ENCODE measurements at regions not wholly inside any gene's neighbourhood (a gene's known extent, or its start where the extent isn't known, plus 50 kb on each side); places are given as distances from the start of the nearest gene placed in this dataset.

DNA sequence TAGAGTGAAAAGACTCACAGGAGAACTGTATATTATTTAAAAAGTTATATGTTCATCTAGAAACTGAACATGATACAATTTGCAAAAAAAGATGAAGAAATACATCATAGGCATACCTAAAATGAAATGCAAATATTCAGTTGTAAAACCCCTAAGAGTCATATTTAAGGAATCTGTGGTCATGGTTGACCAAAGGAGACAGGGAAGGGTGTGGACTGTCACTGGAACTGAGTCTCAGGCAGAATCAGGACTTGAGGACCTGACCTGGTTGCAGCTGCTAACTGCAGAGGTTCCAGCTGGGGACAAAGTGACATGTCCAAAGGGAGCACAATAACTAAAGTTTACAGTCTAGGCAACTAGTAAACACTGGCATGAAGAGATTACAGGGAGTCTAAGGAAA, 211.3 kb upstream of the RAG2 start:
- no peak for DNase-seq

DNA sequence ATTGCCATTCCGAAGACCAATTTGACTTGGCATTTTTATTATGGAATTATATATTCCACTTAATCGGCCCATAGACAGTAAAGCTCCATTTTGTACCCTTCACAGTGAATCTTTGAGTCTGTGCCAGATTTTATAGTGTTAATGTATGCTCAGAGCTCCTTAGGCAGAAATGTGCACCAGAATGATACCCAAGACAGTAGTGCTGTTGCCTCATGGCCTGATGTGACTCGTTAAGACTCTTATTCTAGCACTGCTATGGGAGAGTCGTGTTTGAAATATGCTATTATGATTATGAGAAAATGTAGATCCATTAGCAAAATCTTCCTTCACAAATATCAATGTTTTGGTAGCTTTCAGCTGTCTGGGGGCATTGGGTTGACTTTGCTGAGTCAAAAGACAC, 209.8 kb upstream of the RAG2 start:
- no peak for DNase-seq

DNA sequence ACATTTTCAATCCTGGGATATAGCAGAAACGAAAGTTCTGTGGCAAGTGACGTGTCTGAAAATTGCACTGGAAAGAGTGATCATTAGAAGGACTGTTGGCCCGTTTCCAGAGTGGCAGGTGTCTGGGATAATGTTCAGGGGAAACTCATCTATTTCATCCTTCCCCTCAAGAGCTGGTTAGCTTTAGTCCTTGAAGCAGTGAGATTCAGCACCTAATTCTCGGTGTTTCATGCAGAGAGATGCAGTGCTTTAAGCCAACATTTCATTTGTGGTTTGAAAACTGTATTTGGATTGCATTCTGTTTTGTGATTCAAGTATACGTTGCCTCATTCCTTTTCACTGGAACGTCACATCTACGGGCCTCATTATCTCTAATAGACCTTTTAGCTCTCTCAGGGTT, 205.0 kb upstream of the RAG2 start:
- DNase-seq = peak; percentile 19

DNA sequence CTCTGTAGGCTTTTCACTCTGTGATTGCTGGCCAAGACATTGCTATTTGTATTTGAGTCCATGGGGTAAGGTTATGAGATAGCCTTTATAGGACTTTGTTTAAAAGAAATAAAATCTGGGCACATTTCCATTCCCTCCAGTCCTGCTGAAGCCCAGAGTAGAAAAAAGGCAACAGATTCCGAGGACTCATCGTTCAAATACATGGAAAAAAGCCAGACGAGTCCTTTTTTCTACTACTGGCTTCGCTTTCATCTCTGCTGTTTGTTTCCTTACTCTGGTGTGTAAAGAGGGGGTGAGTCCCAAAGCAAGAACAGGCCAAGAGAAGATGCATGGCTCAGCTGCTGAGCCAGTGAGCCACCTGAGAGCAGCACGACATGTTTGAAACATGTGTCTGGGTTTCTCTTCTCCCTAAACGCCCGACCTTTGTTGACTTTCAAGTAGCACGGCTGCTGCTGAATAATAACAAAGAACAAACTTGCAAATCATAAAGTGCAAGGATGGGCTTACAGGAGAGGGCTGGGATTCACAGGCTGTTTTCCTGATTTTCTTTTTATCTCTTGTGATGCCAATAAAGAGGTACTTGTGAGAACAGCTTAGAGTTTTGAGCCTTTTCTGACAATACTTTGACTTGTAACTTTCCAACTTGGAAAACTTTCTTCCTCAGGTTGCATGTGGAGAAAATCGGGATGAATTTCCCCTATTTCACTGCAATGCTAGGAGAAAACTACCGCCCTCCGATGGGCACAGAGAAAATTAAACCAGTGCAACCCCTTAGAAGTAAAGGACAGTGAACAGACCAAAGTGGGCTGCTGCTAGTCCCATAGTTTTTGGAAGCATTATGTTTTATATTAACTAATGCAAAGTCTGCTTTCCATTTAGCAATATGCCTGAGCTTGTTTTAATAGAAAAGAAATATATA, 195.2 kb upstream of the RAG2 start:
- DNase-seq = no peak

DNA sequence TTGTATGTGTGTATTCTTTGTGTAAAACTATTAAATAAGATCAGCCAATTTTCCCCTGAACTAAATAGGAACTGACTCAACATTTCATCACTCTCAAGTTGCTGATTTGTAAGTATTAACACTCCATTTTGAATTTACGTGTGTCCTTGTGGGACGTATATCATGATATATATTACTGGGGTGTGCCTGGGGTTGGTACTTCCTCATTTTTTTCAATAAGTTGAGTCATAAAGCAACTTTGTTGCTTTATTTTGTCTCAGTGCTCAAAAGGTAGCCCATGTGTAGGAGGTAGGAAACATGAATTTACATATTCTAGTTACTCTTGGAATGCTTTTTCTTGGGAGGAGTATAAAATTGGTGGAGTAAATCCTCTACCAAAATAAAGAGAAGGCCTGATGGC, 193.9 kb upstream of the RAG2 start:
- no peak for DNase-seq

DNA sequence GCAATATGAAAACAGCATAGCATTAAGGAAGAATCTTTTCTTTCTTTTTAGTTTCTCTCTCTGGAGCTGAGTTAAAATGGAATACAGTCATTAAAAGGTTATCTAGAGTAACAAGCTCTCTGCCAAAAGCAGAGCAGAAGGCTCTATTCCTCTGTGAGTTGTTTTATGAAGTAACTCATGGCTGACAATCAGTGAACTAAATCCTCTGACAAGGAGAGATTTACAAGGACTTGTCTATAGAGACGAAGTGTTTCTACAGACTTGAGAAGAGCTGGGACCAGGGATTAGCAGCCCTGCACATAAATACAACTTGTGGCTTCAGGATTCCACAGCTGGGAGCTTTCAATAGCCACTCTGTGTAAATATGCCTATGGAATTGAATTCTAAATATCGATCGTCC, 192.5 kb upstream of the RAG2 start:
- no peak for DNase-seq

DNA sequence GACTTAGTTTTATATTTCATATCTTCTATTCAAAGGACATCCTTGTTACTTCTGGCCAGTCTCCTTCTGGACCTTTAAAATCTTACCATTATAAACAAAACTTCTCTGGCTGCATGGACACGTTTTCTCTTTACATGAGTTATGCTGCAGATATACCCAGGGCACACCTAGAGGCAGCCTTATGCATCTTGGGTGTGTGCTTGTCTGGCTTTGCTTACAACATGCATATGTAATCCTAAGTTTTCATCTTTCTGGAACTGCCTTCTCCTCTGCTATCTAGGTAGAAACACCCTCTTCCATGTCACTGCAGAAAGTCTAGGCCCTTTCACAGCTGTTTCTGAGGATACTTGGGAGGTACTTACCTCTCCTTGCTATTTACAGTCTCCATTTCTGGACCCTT, 185.8 kb upstream of the RAG2 start:
- no peak for DNase-seq

DNA sequence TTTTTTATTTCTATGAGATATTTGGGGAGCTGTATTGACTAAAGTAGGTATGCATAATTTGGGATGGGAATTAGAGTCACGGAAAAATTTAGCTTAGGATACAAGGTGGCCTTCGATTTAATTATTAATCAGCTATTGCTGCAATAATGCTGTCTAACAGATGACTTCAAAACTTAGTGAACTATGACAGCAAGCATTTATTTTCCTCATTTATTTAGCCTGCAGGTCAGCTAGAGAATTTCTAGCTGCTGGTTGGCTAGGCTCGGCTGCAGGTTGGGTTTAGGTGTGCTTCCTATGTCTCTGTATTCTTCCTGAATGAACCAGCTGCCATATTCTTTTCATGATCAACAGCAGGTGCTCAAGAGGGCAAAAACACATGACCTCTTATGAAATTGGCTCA, 181.8 kb upstream of the RAG2 start:
- DNase-seq = no peak

DNA sequence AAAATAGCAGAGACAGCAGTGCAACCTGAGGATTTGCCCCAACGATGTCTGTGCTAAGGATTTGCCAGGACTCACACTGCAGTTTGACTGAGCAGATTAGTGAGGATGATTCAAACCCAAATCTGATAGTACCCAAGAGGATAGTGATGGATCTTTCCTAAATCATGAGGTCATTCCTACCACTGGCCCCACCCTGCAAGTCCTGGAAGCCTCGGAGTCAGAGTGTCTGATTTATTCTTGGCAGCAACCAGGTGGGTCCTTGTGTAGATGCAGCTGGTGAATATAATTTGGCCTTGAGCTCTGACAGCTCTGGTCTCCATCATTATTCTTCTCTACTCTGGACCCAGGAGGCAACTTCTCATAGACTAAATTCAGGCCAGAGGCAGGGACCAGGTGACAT, 179.3 kb upstream of the RAG2 start:
- DNase-seq = no peak

DNA sequence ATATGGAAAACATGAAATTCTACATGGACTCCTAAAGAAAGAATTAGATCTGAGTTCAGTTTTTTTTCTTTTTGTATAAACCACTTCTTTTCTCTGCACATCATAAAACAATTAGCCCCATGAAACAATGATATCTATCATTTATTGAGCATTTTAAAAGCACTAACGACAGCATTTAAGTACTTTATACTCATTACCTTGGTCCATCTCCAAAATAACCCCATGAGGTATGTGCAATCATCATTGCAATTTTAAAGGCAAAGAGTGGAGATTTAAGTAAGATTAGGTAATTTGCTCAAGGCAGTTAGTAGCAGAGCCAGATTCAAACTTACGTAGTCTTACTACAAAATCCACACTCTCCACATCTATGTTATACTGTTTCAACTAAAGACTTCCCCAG, 177.7 kb upstream of the RAG2 start:
- no peak for DNase-seq

DNA sequence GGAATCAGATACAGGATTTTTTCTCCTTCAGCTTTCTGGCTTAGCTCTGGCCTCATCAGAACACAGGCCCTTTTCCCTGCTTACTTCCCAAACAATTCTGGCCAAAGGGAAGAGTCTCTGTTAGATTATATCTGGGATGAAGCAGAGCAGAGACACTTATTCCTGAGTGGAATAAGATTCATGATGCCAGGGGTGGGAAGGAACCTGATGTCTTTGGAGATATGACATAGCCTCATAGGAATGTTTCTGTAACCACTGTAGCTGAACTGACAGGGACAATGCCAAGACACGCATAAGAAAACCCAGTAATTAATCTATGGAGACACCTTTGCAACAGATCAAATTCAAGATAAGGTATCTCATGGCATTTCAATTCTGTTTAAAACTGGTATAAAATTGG, 177.1 kb upstream of the RAG2 start:
- no peak for DNase-seq

DNA sequence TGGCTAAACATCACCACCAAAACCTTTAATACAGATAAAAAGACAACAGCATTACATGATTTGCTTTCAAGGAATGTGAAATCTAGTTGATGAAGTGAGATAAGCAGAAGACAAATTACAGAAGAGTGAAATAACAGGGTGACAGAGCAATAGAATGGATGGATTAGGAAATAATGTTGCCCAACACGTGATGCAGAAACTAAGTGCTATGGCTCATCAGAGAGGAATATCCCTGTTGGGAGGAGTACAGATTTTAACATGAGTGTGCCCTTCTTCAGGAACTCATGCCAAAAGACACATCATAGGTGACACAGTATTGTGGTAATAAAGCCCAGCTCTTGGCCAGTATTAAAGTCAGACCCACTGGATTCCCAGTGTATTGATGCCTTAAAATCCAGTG, 176.6 kb upstream of the RAG2 start:
- no peak for DNase-seq

DNA sequence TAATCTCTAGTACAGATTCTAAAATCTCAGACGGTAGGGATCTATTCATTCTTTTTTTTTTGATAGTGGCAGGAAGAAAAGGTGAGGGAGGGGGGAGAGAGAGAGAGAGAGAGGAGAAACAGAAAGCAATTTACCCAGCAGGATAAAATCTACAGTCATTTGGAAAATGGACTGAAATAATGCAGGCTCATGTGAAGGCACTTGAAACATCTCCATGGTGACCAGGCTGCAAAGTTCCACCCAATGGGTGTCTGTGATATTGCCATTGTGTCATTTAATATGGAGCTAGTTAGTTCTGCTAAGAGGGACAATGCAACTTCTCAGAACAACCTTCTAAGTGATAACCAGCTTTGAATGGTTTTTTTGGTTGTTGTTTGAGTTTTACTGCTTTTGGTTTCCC, 165.2 kb upstream of the RAG2 start:
- DNase-seq = peak; percentile 13

DNA sequence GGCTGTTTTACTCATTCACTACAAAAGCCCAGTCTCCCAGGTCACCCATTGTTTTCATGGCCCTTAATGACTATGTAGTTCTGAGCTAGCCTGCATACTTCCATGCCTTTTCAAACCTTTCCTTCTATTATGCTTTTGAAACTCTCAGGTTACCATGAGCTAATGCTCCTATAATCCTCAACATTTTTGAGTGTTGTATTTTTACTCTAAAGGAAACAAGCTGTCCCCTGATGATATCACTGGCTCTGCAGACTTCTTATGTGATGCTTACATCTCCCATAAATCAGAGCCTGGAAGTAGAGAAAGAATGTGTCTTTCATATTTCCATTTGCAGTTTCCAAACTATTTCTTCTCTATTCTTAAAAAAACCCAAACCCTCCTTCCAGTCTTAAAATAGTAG, 159.0 kb upstream of the RAG2 start:
- no peak for DNase-seq

DNA sequence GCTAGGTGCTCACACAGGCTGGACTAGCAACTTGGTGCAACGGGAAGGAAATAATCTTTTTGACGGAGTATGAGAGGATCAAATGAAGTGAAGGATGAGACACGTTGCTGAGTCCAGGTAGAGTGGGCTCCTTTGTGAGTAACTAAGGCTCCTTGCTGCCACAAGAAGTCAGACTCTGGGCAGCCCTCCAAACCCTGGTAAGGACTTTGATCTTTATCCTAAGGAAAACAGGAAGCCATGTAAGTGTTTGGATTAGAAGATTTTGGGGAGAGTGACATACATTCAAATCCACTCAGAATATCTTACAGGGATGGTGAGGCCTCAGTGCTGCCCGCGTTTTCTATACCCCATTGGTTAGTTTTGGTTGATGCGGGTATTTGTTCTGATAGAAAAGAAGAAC, 155.9 kb upstream of the RAG2 start:
- DNase-seq = no peak

DNA sequence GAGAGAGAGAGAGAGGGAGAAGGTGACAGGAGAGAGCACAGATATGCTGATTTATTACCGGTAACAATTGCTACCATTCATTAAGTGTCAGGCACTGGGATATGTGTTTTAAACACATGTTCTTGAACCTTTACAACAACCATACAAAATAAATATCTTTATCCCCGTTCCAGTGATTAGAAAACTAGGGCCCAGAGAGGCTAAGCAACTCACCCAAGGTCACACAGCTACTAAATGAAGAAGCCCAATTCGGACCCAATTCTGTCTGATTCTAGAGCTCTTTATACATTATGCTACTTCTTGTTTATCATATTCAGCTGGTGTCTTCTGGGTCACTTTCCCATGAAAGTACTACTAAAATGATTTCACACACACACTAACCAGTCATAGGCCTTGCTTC, 154.0 kb upstream of the RAG2 start:
- no peak for DNase-seq

DNA sequence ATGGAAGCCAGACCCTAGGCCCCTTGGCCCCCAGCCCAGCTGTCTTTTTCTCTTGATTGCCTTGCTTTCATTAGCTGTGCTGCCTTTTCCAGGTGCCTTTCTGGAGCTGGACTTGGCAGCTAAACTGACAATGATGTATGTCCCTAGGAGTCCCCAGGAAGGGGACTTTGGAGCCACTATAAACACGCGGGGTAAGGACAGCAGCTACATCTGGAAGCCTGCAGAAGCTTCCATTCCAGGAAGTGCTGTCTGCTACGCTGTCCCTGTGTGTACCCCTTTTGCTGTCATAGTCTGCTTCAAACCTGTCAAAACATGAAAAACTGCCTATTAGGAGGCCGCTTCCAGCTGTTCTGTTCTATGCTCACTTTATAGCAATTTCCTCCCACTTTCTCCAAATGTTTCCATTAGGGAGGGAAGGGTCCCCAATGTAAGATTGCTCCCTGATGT, 153.3 kb upstream of the RAG2 start:
- no peak for DNase-seq

DNA sequence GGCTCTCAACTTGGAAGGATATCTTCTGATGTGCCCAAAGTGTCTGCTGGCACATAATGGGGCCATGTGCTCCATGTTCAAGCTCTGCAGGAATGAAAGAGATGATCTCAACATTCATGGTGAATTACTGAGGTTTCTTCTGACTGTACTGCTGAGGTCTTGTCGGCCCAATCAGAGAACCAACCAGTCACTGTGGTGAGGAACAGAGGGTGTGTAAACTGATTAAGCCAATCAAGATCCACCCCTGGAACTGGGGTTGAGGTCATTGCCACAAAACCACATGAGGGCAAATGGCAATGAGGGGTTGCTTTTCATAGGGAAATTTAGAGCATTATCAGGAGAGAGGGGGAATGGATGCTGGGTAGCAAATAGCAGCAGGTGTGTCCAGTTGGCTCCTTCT, 152.3 kb upstream of the RAG2 start:
- DNase-seq = no peak

DNA sequence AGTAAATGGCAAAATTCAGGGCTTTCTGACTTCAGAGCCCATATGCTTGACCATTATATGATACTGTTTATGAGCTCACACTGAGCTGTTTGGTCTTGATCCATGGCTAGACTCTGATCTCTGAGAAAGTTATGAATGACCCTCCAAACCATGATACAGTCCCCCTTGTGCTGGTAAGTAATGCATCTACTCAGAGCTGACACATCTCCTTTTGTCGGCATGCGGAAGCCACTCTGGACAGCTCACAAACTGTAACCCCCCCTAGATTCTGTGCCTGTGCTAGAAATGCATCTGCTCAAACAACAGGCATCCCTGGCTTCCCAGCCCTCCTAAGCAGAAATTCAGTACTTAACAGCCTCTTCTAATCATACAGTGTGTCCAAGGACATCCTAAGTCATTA, 150.8 kb upstream of the RAG2 start:
- DNase-seq = no peak

DNA sequence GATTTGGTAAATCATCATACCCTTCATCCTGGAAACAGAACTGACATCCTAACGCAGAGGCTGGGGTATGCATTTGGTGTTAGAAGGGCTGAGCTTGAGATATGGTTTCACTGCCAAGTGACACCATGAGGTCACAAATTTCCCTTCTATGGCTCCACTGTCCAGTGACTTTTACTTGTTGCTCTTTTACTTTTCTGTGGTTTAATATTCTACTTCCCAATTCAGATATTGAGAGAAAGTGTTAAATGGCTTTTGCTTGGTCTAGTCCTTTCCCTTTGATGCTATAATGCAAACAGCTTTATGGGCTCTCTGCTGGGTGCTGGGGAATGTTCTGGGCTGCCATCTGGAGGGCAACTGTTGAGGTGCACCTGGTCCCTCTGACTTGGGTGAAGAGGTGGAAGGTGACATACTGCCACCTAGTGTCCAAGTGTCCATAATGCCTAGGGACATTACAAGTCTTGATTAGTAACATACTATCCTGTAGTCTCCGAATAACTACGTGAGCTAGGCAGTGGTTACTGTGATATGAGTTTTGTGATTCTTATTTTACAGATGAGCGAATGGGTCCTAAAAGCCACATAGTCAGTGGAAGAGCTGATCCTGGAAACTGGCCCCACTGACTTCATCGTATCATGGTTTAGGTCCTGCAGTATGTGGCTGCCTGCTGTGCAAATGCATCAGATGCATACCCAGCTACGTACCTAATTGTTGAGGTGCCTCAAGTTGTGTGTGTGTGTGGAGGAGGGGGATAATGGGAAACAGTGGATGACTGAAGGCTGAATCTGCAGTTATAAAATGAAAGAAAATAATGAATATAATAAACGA, 149.1 kb upstream of the RAG2 start:
- peak; percentile 79 for DNase-seq

DNA sequence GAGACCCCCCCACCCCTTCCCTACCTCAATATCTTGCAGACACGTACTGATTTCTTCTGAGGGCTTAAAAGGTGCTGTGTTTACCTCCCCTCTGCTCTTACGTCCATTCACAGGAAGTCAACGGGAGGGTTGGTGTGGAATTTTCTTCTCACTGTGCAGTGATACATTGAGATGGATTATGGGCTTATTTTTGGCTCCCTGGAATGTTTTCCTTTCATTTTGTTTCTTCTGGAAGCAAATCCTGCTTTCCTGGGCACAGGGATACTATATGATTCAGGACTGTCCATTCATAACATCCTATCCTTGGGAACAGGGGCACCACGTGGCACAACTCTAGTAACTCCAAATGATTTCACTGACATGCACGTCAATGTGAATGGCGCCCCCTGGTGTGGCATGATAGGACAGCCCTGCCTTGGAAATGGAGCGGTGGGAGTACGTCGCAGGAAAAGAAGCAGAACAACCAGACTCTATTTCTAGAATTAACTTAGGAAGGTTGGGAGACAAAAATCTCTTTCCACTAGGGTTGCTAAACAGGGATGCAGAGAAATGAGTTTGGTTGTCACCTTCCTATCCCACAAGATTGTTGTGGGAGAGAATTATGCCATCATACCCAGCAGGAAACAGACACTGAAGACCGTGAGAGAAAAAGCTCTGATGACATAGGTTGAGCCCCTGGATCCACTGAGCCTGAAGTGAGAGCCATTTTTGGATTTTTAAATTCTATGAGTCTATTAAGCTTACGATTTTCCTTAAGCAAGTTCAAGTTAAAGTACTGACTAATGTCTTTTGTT, 146.5 kb upstream of the RAG2 start:
- peak; percentile 15 for DNase-seq

DNA sequence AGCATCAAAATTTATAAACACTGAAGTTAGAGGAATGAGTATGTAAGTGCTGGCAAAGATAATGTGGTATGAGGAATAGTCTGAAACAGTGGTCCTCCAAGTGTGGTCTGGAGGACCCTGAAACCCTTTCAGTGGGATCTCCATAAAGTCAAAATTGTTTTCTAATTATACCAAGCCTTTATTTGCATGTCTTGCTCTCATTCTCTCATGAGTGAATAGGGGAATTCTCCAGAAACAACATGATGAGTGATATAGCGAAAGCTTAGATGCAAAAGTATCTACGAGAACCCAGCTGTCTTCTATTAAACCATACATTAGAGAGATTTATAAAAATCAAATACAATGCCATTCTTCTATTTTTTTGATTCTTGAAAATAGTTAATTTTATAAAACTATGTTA, 145.0 kb upstream of the RAG2 start:
- no peak for DNase-seq

DNA sequence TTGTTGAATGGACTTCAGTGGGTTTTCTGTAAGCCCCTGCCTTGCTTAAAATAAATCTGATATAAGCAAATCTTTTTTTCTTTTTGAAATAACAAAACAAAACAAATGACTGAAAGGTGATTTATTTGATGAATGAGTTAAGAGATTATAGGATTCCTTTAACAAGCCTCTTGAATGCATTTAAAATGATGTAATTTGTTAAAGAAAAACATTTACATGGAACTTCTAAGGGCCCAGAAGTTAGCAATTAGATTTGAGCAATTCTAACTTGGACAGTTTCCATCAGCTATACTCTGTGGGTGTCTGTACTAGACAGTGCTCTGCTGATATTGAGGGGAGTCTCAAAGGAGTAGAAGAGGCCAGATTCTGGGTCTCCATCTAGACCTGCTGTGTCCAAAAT, 143.5 kb upstream of the RAG2 start:
- no peak for DNase-seq
